NCI-H345 treated with DMSO at 0.1 percent for 48 hours (cell line): ENCODE measurements at regions not wholly inside any gene's neighbourhood (a gene's known extent, or its start where the extent isn't known, plus 50 kb on each side); places are given as distances from the start of the nearest gene placed in this dataset.

Experiments used
- DNase-seq: peaks from one replicate; lab custom pipeline; 2025; ENCODE audit not compliant: unreplicated experiment; lab: John Stamatoyannopoulos, UW

DNA sequence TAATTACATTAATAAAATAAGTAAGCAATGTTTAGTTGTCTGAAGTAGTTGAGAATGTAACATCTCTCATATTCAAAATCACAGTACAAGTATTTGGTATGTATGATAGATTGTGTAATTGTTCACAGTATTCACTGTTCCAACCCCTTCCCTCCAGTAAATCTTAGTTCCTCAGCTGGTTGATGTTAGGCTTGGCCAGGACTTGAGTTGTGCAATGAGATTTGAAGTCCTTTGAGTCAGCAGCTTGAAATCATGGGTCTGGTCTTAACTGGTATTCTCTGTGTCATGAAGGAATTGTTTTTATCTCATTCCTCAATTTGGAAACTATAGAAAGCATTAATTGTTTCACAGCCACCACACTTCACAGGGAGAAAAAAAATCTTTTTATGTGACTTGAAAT is 477.1 kb downstream of the FSCB start:
- no peak for DNase-seq

DNA sequence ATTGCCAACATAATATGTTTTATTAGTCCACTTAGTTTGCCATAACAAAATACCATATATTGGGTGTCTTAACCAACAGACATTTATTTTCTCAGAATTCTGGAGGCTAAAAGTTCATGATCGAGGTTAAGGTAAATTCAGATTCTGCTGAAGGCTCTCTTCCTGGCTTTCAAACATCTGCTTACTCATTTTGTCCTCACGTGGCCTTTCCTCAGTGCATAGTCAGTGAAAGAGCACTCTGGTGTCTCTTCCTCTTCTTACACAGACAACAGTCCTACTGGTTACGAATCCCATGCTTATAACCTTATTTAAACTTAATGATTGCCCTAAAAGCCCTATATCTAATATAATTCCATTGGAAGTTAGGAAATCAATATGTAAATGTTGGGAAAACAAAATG is 479.7 kb downstream of the FSCB start:
- DNase-seq: no peak

DNA sequence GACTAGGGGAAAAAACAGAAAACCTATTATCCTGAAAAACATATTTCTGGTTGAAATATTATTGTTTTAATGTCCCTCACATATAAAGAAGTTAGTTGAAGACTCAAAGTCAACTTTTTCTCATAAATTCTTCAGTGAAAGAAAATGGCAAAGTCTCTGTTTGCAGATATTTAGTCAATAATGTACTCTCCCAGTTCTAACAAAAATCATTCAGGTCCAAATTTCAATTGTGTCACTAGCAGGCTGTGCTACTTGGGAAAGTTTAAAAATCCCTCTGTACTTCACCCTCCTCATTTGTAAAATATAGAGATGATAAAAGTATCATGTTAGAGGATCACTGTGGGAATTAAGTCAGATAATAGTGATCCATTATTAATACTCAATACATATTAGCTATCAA is 496.5 kb downstream of the FSCB start:
- no peak for DNase-seq

- DNase-seq: no peak
Measured at GRCh38 chr14:44010071-44010470, 497.0 kb downstream of the FSCB start.

DNA sequence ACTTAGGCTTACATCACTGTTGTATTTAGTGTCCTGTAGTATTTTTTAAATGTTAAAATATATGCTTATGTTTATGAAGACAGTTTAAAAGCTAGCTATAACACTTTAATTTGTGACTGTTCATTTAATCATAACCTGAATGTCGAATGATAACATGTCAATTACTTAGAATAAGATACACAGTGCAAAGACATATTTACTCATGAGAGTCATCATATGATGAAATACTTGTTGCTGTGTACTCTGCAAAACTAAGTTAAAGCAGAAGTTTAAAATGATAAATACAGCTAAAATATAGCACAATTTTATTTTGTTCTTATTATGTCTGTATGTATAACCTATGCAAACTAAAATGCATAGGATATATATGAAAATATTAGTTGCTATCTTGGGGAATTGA is 497.4 kb downstream of the FSCB start:
- DNase-seq: no peak

- DNase-seq: no peak
Measured at GRCh38 chr14:43988989-43989388, 518.1 kb downstream of the FSCB start.

DNA sequence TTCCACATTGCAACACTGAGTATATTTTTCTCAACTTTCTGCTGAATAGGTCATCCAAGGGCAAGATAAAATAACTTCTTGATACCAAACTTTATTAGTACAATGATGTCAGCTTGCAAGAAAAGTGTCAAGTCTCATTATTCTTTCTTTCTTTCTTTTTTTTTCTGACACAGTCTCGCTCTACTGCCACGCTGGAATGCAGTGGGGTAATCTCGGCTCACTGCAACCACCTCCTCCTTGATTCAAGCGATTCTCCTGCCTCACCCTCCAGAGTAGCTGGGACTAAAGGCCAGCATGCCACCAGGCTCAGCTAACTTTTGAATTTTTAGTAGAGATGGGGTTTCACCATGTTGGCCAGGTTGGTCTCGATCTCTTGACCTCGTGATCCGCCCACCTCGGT is 523.4 kb downstream of the FSCB start:
- DNase-seq: no peak

GRCh38 chr14:43981135-43981768 is 525.8 kb downstream of the FSCB start:
- no peak for DNase-seq

DNA sequence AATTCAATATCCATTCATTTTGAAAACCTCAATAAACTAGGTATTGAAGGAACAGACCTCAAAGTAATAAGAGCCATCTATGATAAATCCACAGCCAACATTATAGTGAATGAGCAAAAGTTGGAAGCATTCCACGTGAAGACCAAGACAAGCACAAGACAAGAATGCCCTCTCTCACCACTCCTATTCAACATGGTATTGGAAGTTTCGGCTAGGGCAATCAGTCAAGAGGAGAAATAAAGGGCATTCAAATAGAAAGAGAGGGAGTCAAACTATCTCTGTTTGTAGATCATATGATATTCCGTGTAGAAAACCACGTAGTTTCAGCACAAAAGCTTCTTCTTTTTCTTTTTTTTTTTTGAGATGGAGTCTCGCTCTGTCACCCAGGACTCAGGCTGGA is 550.3 kb downstream of the FSCB start:
- DNase-seq: no peak

DNA sequence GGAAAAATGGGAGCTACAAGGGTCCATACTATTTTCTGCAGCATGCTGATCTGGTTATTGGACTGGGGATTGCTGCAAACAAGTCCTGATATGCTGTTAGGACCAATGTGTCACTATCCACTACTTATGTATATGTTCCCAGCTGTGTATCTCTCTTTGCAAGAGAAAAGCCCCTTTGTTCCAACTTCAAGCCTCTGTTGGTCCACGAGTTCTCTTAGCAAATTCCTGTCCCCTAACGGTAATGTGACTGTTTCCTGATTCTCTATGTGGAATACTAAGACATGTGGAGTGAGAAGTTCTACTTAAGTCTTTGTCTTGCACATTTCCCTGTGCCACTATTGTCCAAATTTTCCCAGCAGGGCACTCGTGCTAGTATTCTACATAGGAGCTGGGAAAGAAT is 557.7 kb downstream of the FSCB start:
- no peak for DNase-seq

DNA sequence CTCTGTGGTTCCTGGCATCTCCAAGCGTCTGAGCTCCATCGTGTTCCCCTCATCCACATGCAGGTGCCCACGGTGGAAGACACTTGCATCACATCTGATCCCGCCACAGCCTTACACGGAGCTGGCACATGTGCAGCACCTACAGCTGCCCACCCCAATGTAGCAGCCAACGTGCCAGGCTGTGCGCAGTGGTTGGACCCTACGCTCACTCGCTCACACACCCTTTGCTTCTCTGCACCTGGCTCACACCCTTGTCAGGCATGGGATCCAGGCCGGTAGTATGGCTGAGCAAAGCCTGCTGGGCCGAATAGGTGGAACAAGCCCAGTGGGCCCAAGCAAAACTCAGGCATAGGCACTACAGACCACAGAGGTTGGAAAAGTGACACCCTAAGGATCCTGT is 567.2 kb downstream of the FSCB start:
- DNase-seq: no peak

DNA sequence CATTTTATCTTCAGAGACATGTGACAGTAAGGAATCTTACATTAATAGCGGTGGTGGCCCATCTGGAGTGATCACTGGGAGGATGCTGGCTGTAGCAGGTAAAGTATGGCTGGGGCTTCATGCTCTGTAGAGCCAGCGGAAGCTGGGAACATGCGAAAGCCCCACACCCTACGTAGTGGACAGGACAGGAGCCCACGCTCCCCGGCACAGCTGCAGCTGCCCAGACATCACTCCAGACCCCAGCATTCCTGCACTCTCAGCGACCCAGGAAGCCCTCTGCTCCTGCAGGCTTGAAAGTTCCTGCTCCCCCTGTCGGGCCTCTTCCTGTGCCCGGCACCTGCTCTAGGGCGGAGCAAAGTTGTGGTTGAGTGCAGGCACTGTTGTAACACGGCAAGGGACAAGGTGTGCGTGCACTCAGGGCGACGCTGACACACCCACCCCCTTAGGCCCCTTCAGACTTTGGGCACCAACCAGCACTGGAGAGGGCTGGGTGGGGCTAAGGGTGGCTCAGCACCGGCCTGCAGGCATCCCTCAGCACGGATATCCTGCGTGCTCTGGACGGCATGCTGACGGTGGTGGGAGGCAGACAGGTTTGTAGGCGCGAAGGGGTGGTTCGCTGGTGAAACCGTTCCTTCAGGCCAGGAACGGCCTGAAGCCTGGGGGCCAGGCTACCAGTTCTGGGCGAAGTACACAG is 568.3 kb downstream of the FSCB start:
- no peak for DNase-seq

- no peak for DNase-seq
Measured at GRCh38 chr14:43937001-43937400, 570.1 kb downstream of the FSCB start.

GRCh38 chr14:43934102-43934501 is 573.0 kb downstream of the FSCB start:
- no peak for DNase-seq

DNA sequence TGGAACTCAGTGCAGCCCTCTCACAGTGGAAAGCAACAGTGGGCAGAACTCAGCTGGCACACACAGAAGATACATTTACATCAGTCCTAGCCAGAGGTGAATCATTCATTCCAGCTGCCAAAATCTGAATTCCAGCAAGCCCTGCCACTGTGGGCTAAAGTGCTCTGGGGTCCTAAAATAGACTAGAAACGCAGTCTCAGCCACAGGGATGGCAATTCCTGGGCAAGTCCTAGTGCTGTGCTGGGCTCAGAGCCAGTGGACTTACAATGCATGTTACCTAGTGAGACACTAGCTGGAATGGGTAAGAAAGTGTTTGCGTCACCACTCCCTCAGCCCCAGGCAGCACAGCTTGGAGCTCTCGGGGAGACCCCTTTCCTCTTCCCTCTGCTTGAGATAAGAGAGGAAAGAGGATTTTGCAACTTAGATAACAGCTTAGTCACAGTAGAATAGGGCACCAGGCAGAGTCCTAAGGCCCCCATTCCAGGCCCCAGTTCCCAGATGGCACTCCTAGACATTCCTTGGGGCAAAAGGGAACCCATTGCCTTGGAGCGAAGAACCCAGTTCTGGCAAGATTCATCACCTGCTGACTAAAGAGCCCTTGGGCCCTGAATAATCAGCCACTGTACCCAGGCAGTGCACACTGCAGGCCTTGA is 592.9 kb downstream of the FSCB start:
- no peak for DNase-seq

DNA sequence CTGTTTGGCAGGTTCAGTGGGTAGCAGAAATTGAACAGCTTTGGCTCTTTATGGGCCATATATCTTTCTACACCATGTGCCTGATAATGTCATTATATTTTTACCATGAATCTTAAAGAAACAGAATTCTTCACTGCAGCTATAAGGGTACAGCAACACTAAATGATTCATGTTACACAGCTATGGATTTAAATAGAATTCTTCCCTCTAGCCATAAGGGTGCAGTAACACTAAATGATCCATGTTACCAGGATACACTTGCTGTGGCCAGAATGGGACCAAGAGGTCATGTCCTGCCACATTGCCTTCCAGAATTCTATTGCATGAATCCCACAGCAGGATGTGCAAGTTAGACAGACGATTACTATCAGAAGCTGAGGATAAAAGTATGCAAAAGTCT is 603.9 kb downstream of the FSCB start:
- no peak for DNase-seq

GRCh38 chr14:43901911-43902673 is 605.0 kb downstream of the FSCB start:
- no peak for DNase-seq

DNA sequence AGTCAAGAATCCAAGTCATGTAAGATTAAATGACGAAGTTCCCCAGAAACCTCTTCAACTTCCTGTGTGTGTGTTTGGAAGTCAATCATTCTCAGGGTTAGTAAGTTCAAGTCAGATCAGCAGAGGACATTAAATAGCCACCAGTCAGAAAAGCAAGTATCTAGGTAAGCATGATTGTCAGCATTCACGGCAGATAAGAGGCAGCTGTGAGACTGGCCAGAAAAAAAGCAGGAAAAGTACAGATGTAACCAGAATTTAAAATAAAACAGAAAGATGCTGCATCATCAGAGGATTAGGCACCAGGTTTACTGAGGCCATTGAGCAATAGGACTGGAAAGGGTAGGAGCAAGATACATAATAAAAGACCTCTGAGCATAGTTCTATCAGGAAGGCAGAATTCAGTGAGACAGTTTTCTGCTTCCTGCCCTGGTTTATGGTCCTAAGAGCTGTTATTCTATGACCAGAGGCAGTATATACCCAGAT is 606.9 kb downstream of the FSCB start:
- no peak for DNase-seq

DNA sequence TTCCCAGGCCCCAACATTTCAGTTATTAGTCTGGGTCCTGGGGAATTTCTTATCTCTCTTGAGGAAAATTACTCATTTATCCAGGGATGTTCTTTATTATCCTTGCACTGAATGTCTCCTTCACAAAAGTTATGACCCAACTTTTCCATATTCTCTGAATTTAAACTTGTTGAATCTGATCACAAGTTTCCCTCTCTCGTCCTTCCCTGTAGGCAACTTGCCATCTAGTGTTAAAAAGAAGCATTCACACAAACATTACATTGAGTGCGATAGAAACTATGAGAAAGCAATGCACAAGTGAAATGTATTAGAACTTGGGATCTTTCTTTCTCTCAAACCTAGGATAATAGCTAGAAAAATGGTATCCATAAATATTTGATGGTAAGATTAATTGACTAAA is 608.4 kb downstream of the FSCB start:
- no peak for DNase-seq

DNA sequence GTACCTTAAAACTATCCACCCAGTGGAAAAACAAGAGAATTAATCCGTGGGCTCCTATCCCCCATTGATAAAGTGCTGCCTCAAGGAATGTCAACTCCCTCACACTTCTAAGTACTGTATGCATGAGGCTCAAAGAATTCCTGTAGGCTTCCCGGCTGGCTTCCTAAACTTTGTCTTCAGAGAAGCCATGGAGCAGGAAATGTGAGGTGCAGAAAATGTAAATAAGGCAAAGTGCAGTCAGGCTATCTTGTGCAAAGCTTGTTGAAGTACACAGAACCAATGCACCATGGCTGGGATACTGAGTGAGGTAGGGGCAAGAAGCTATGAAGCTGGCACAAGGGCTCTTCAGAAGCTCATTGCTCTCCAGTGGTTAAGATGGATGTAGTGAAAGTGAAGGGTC is 611.0 kb downstream of the FSCB start:
- DNase-seq: no peak

GRCh38 chr14:43894534-43894933 is 612.5 kb downstream of the FSCB start:
- no peak for DNase-seq

- no peak for DNase-seq
Measured at GRCh38 chr14:43887523-43887922, 619.6 kb downstream of the FSCB start.
